ACHN (cell line): ENCODE measurements at regions not wholly inside any gene's neighbourhood (a gene's known extent, or its start where the extent isn't known, plus 50 kb on each side); places are given as distances from the start of the nearest gene placed in this dataset.
"Not testable (repeated sequence)": the region's sequence is repeated elsewhere in the genome, so short reads cannot be mapped to it uniquely, and the experiment has no call there.

Source experiments
- DNase-seq: peaks from one replicate; pipeline ENCODE4 v3.0.0-alpha.2; 2015
- in situ Hi-C: cut with HindIII; loops from 2 replicates; pipeline ENCODE4 v1.10.0; 2017; ENCODE audit warnings: low sequenced_read_pairs, low pct_ligation_motif_present, low pct_unique_long_range_greater_than_20kb

GRCh38 chr6:169917153-169917552, 165.7 kb downstream of the ERMARD start:
- no peak for DNase-seq

GRCh38 chr6:169915769-169916550, 164.5 kb downstream of the ERMARD start:
- in situ Hi-C loops, result no loop called here
- DNase-seq, result no peak

More at GRCh38 chr6:169917153-169917552, 165.7 kb downstream of the ERMARD start:
- in situ Hi-C loops, result no loop called here

GRCh38 chr6:169913745-169914144, 162.3 kb downstream of the ERMARD start:
- in situ Hi-C loops, DNase-seq: not testable (repeated sequence)

- in situ Hi-C loops, result no loop called here
- no peak for DNase-seq
Observed at GRCh38 chr6:169913096-169913638, 161.7 kb downstream of the ERMARD start.

- no peak for DNase-seq
- in situ Hi-C loops, result no loop called here
Observed at GRCh38 chr6:169912266-169913095, 161.1 kb downstream of the ERMARD start.

GRCh38 chr6:169911264-169912263, 160.1 kb downstream of the ERMARD start:
- in situ Hi-C loops, result no loop called here
- no peak for DNase-seq

- no peak for DNase-seq
- in situ Hi-C loops, result no loop called here
Observed at GRCh38 chr6:169909113-169909512, 157.7 kb downstream of the ERMARD start.

- no peak for DNase-seq
- in situ Hi-C loops, result no loop called here
Observed at GRCh38 chr6:169908403-169908933, 157.0 kb downstream of the ERMARD start.

GRCh38 chr6:169907419-169908115, 156.1 kb downstream of the ERMARD start:
- in situ Hi-C loops, result no loop called here
- DNase-seq, result no peak

- DNase-seq, result no peak
- in situ Hi-C loops, result no loop called here
Observed at GRCh38 chr6:169906688-169907418, 155.4 kb downstream of the ERMARD start.

GRCh38 chr6:169906004-169906687, 154.7 kb downstream of the ERMARD start:
- in situ Hi-C loops, result no loop called here
- DNase-seq, result no peak

- DNase-seq, result no peak
- in situ Hi-C loops, result no loop called here
Observed at GRCh38 chr6:169905041-169905807, 153.8 kb downstream of the ERMARD start.

- in situ Hi-C loops, result no loop called here
Observed at GRCh38 chr6:169904051-169904922, 152.9 kb downstream of the ERMARD start.

GRCh38 chr6:169903122-169903521, 151.7 kb downstream of the ERMARD start:
- in situ Hi-C loops, result no loop called here
- no peak for DNase-seq

More at GRCh38 chr6:169904051-169904922, 152.9 kb downstream of the ERMARD start:
- no peak for DNase-seq

- in situ Hi-C loops, result no loop called here
- no peak for DNase-seq
Observed at GRCh38 chr6:169902604-169903003, 151.2 kb downstream of the ERMARD start.
